Lower lobe of right lung (tissue), 2 donors: ENCODE measurements at regions not wholly inside any gene's neighbourhood (a gene's known extent, or its start where the extent isn't known, plus 50 kb on each side); places are given as distances from the start of the nearest gene placed in this dataset.

Experiments
- ATAC-seq, 2 donors: fragments of 200-7000 bp; cut with Tn5 transposase; one replicate each; pipeline ENCODE4 v1.9.1; 2020 to 2022; ENCODE audit warnings: mild to moderate bottlenecking in 2 of 2, moderate library complexity in 2 of 2
- DNase-seq: peaks from one replicate; pipeline ENCODE4 v3.0.0-alpha.2; 2020
- H3K27ac ChIP-seq: fragments of 200-600 bp; one replicate; pipeline ENCODE4 v1.8.0; 2022
- H3K27me3 ChIP-seq: fragments of 200-600 bp; one replicate; pipeline ENCODE4 v1.8.0; 2022; ENCODE audit warnings: low read depth
- H3K36me3 ChIP-seq: fragments of 200-600 bp; one replicate; pipeline ENCODE4 v1.8.0; 2022; ENCODE audit warnings: mild to moderate bottlenecking
- H3K4me1 ChIP-seq: fragments of 200-600 bp; one replicate; pipeline ENCODE4 v1.8.0; 2022
- H3K4me3 ChIP-seq: fragments of 200-600 bp; one replicate; pipeline ENCODE4 v1.8.0; 2022; ENCODE audit warnings: mild to moderate bottlenecking
- H3K9me3 ChIP-seq: fragments of 200-600 bp; one replicate; pipeline ENCODE4 v1.8.0; 2022
- intact Hi-C: fragments of 100-400 bp; cut with DNase I; formaldehyde crosslinking; loops from one replicate; pipeline ENCODE4 v1.11.0; 2022
- TF ChIP-seq, protein P1 (sequence below): fragments of 200-600 bp; IDR thresholded peaks from one replicate; pipeline ENCODE4 v1.8.0; 2022; ENCODE audit warnings: antibody characterized with exemption, mild to moderate bottlenecking
- donor health status: DM: no; HTN: yes; CAD: no; lungs with severe emphysema.

DNA sequence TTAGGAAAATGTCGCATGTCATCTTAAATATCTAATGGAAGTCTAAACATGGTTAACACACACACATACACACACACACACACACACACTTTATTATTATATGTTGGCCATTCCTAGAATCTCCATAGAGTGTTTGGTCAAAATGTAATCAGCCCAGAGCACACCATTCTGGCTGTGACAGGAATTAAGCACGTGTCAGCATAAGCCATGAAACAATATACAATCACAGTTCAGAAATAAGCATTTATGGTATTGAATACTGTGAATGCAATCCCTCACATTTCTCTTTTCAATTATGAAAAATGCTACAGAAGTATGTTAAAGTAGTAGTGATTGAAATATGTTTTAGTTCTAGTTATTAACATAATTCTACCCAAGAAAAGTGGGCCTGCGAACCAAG is 611.6 kb downstream of the PRELID2 start:
- ATAC-seq (no peak), DNase-seq (no peak)
- Histone ChIP-seq H3K4me1 (no peaks in the 10 kb centered on the region), H3K36me3 (no peaks in the 10 kb centered on the region), H3K27me3 (no peaks in the 10 kb centered on the region), H3K27ac (no peak overlapping the region), H3K9me3 (no peaks in the 10 kb centered on the region), H3K4me3 (no peak overlapping the region)
- intact Hi-C loops = no loop called here
- TF ChIP-seq, protein P1, sequence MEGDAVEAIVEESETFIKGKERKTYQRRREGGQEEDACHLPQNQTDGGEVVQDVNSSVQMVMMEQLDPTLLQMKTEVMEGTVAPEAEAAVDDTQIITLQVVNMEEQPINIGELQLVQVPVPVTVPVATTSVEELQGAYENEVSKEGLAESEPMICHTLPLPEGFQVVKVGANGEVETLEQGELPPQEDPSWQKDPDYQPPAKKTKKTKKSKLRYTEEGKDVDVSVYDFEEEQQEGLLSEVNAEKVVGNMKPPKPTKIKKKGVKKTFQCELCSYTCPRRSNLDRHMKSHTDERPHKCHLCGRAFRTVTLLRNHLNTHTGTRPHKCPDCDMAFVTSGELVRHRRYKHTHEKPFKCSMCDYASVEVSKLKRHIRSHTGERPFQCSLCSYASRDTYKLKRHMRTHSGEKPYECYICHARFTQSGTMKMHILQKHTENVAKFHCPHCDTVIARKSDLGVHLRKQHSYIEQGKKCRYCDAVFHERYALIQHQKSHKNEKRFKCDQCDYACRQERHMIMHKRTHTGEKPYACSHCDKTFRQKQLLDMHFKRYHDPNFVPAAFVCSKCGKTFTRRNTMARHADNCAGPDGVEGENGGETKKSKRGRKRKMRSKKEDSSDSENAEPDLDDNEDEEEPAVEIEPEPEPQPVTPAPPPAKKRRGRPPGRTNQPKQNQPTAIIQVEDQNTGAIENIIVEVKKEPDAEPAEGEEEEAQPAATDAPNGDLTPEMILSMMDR = no peak

DNA sequence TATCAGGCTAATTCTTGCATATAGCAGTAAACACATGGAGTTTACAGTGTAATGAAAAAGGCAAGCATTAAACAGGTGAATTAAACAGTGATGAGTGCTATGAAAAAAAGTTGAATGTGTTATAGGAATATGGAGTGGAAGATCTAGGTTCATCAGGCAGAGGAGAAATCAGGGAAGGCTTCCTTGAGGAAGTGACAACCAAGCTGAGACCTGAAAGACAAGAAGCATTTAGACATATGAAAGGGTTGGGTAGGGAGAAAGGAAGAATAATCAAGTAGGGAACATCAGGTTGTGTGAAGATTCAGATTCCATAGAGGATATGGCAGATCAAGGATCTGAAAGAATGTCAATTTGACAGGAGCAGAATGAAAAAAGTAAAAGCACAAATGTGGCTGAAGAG is 612.5 kb downstream of the PRELID2 start:
- Histone ChIP-seq H3K9me3 (no peaks in the 10 kb centered on the region), H3K27ac (no peak overlapping the region), H3K27me3 (no peaks in the 10 kb centered on the region), H3K4me1 (no peaks in the 10 kb centered on the region), H3K4me3 (no peak overlapping the region), H3K36me3 (no peaks in the 10 kb centered on the region)
- ATAC-seq = no peak
- DNase-seq = no peak
- intact Hi-C loops = no loop called here
- TF ChIP-seq, protein P1 = no peak

DNA sequence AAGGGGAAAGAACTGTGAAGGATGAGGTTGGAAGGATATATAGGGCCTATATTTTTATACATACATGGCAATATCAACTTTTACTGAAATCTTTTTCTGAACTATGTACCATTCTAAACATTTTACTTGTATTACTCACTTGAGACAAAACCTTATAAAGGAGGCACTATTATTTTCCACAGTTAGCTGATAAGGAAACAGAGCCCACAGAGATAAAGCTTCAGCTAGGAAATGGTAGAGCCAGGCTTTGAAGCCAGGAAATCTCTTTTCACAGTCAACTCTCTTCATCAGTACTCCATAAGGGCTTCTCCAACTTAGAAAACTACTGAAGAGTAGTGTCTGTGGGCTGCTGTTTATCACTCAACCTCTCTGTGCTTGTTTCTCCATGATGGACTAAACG is 613.7 kb downstream of the PRELID2 start:
- Histone ChIP-seq H3K27me3 (no peaks in the 10 kb centered on the region), H3K36me3 (no peaks in the 10 kb centered on the region), H3K4me3 (no peak overlapping the region), H3K4me1 (no peaks in the 10 kb centered on the region), H3K9me3 (no peaks in the 10 kb centered on the region), H3K27ac (no peak overlapping the region)
- TF ChIP-seq, protein P1 = no peak
- DNase-seq (no peak), ATAC-seq (no peak)
- intact Hi-C loops = no loop called here

DNA sequence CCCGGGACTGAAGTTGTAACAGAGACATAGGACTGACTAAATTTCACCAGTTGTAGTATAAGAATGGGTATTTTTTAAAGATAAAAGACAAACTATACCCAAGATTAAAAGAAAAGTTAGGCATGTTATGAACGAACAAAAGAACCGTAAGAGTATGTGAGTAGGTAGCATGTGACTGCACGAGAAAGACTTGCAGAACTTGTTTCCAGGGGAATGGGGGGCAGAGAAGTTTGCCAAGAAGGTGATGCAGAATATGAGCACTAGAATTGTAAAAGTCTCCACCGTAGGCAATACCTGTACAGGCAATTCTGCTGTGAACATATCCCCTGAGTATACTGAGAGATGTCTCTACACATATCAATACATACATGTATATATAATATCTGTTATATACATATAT is 614.7 kb downstream of the PRELID2 start:
- TF ChIP-seq, protein P1 = no peak

DNA sequence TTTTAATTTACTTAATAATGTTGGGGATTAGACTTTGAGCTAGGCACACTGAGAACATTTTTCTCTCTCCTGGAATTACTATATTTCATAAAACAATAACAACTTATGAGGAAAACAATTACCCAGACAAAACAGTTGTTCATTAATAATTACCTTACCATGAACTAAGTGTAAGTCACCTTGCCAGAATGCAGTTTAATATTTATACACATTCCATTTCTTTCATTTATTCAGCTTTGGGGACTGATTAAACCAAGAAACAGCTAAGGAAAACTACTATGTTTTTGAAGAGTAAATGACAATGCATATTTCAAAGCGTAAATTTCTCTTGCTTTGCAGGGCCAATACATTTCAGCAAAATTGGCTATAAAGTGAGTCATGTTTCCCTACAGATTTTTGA is 616.2 kb downstream of the PRELID2 start:
- no peaks in the 10 kb centered on the region for H3K36me3 ChIP-seq
- no peaks in the 10 kb centered on the region for H3K27me3 ChIP-seq
- H3K4me3 ChIP-seq = no peak overlapping the region
- H3K9me3 ChIP-seq = no peaks in the 10 kb centered on the region
- H3K4me1 ChIP-seq = no peaks in the 10 kb centered on the region
- DNase-seq (no peak), ATAC-seq (no peak)
- intact Hi-C loops = no loop called here
- TF ChIP-seq, protein P1 = no peak
- H3K27ac ChIP-seq = no peak overlapping the region

More for the DNA sequence above, 614.7 kb downstream of the PRELID2 start:
- Histone ChIP-seq H3K9me3 (no peaks in the 10 kb centered on the region), H3K27ac (no peak overlapping the region), H3K4me3 (no peak overlapping the region), H3K27me3 (no peaks in the 10 kb centered on the region), H3K36me3 (no peaks in the 10 kb centered on the region), H3K4me1 (no peaks in the 10 kb centered on the region)
- DNase-seq (no peak), ATAC-seq (no peak)
- intact Hi-C loops = no loop called here

DNA sequence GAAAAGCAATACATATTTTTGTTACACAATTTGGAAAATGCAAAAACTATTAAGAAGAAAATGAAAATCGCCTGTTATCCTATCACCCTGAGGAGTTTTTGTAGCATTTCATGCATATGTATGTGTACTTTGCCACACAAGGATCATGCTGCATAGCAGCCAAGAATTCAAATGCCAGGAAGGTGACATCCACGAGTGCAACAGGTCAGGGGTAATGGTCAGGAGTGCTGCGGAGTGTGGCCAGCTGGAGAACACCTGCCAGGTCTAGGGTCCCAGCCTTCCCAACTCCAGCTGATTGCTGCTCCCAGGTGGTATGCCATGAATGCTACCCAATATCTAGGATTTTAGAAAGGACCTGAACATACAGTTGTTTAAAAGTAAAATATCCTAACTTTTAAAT is 617.1 kb downstream of the PRELID2 start:
- intact Hi-C loops = no loop called here
- Histone ChIP-seq H3K36me3 (no peaks in the 10 kb centered on the region), H3K27ac (no peak overlapping the region), H3K27me3 (no peaks in the 10 kb centered on the region), H3K4me1 (no peaks in the 10 kb centered on the region), H3K4me3 (no peak overlapping the region), H3K9me3 (no peaks in the 10 kb centered on the region)
- TF ChIP-seq, protein P1 = no peak
- DNase-seq (no peak), ATAC-seq (no peak)
